HCT116 (cell line): ENCODE measurements at regions not wholly inside any gene's neighbourhood (a gene's known extent, or its start where the extent isn't known, plus 50 kb on each side); places are given as distances from the start of the nearest gene placed in this dataset.

Experiments
- ATAC-seq: fragments of 200-7000 bp; cut with Tn5 transposase; 2 replicates; pipeline ENCODE4 v1.9.1; 2020; ENCODE audit warnings: mild to moderate bottlenecking, moderate library complexity
- BruUV-seq: library from RNA; stranded (reverse); fragments of 400-500 nt; replicated peaks from 2 replicates; lab custom pipeline; 2021; lab: Mats Ljungman, UMichigan
- CTCF ChIA-PET: fragments of 300-600 bp; sonication (Branson Sonifier 250); formaldehyde crosslinking; loops from one replicate; lab custom pipeline; 2021; ENCODE audit warnings: antibody characterized with exemption; lab: Charles Lee
- POLR2A ChIA-PET: fragments of 300-600, 350-600 bp; sonication (Branson Sonifier 250); formaldehyde crosslinking; loops from one replicate; lab custom pipeline; 2021; ENCODE audit warnings: antibody characterized with exemption; lab: Charles Lee
- RAD21 ChIA-PET, 2 experiments: fragments of 300-600 bp; sonication (Branson Sonifier 250); formaldehyde crosslinking; loops; one replicate each; lab custom pipeline; 2023; ENCODE audit warnings: low total read pairs in 2 of 2; ENCODE audit not compliant: uncharacterized antibody in 2 of 2, unreplicated experiment in 2 of 2, low non-redundant PET in 1 of 2; lab: Charles Lee
- DNase-seq: peaks from one replicate; pipeline ENCODE4 v3.0.0-alpha.2; 2010; ENCODE audit warnings: low read depth, low spot score
- H2AFZ ChIP-seq: fragments of 200-600 bp; shearing (Covaris generic), sonication (generic); 2 replicates; pipeline ENCODE4 v1.6.1; 2017; ENCODE audit warnings: low read depth, mixed run types, mixed read lengths, antibody characterized with exemption, low read length; ENCODE audit not compliant: poor library complexity, severe bottlenecking
- H3K27ac ChIP-seq: 2 replicates; pipeline ENCODE4 v1.5.1; 2012; ENCODE audit warnings: low read depth, low read length
- H3K27me3 ChIP-seq: fragments of 200-600 bp; sonication (generic); 2 replicates; pipeline ENCODE4 v1.6.1; 2016; ENCODE audit warnings: mixed run types, low read length, mixed read lengths; ENCODE audit not compliant: insufficient read depth
- H3K36me3 ChIP-seq, 2 experiments: fragments of 200-500 bp in 1 of 2; fragments of 200-600 bp in 1 of 2; sonication (Bioruptor generic) in 1 of 2; sonication (generic) in 1 of 2; 2 replicates each; pipeline versions ENCODE4 v1.5.1 to v1.6.1; 2014 to 2016; ENCODE audit warnings: low read length in 2 of 2, inconsistent platforms in 1 of 2, mixed read lengths in 1 of 2, mixed run types in 1 of 2; ENCODE audit not compliant: insufficient read depth in 2 of 2, control insufficient read depth in 1 of 2
- H3K4me1 ChIP-seq, 2 experiments: fragments of 200-600 bp in 1 of 2; sonication (generic) in 1 of 2; 2 replicates each; pipeline versions ENCODE4 v1.5.1 to v1.6.1; 2012 to 2017; ENCODE audit warnings: low read length in 2 of 2, inconsistent platforms in 1 of 2, mild to moderate bottlenecking in 1 of 2, mixed read lengths in 1 of 2, mixed run types in 1 of 2, moderate library complexity in 1 of 2; ENCODE audit not compliant: insufficient read depth in 2 of 2, control insufficient read depth in 1 of 2
- H3K4me2 ChIP-seq: fragments of 200-600 bp; sonication (generic); 2 replicates; pipeline ENCODE4 v1.6.1; 2017; ENCODE audit warnings: mixed run types, low read length, mixed read lengths
- H3K4me3 ChIP-seq, 2 experiments: fragments of 200-600 bp in 1 of 2; sonication (generic) in 1 of 2; replicated peaks in 1 of 2; 2 replicates each; pipeline ENCODE4 v1.5.1; 2011 to 2016; ENCODE audit warnings: low read length in 2 of 2, control low read depth in 1 of 2, low read depth in 1 of 2, mild to moderate bottlenecking in 1 of 2, mixed read lengths in 1 of 2, mixed run types in 1 of 2
- H3K79me2 ChIP-seq: fragments of 200-600 bp; sonication (generic); 2 replicates; pipeline ENCODE4 v1.6.1; 2017; ENCODE audit warnings: mild to moderate bottlenecking, mixed run types, low read length, moderate library complexity, mixed read lengths; ENCODE audit not compliant: insufficient read depth
- H3K9ac ChIP-seq: fragments of 200-600 bp; sonication (generic); 2 replicates; pipeline ENCODE4 v1.6.1; 2016; ENCODE audit warnings: low read length, mixed read lengths
- H3K9me2 ChIP-seq: fragments of 200-600 bp; sonication (generic), shearing (Covaris generic); 2 replicates; pipeline ENCODE4 v1.6.1; 2017; ENCODE audit warnings: mixed run types, mild to moderate bottlenecking, moderate library complexity; ENCODE audit not compliant: insufficient read depth
- H3K9me3 ChIP-seq, 2 experiments: fragments of 200-500 bp in 1 of 2; fragments of 200-600 bp in 1 of 2; sonication (Bioruptor generic) in 1 of 2; sonication (generic) in 1 of 2; 2 replicates each; pipeline ENCODE4 v1.6.1; 2014 to 2017; ENCODE audit warnings: low read length in 2 of 2, mixed read lengths in 2 of 2, inconsistent platforms in 1 of 2, low read depth in 1 of 2, mild to moderate bottlenecking in 1 of 2, mixed run types in 1 of 2, moderate library complexity in 1 of 2; ENCODE audit not compliant: control insufficient read depth in 1 of 2, insufficient read depth in 1 of 2
- H4K20me1 ChIP-seq: fragments of 200-600 bp; sonication (generic), shearing (Covaris generic); 2 replicates; pipeline ENCODE4 v1.6.1; 2017; ENCODE audit warnings: mixed run types, mild to moderate bottlenecking, moderate library complexity; ENCODE audit not compliant: insufficient read depth
- CEBPB ChIP-seq: IDR thresholded peaks from 2 replicates; pipeline ENCODE4 v1.6.1; 2012; ENCODE audit warnings: low read depth
- EGR1 ChIP-seq: IDR thresholded peaks from 2 replicates; pipeline ENCODE4 v1.6.1; 2012; ENCODE audit warnings: low read depth
- EZH2 ChIP-seq: fragments of 200-600 bp; sonication (generic); IDR thresholded peaks from 2 replicates; pipeline ENCODE4 v1.6.1; 2017; ENCODE audit warnings: antibody characterized with exemption, mixed run types
- EZH2phosphoT487 ChIP-seq: fragments of 200-600 bp; IDR thresholded peaks from 2 replicates; pipeline ENCODE4 v1.6.1; 2018; ENCODE audit warnings: antibody characterized with exemption, borderline replicate concordance
- JUND ChIP-seq: IDR thresholded peaks from 2 replicates; pipeline ENCODE4 v1.6.1; 2012
- POLR2AphosphoS5 ChIP-seq: IDR thresholded peaks from 2 replicates; pipeline ENCODE4 v1.6.1; 2011; ENCODE audit warnings: mild to moderate bottlenecking, low read depth, low read length, moderate library complexity
- SIN3A ChIP-seq: IDR thresholded peaks from 2 replicates; pipeline ENCODE4 v1.6.1; 2012; ENCODE audit warnings: low read depth
- SP1 ChIP-seq: IDR thresholded peaks from 2 replicates; pipeline ENCODE4 v1.6.1; 2012; ENCODE audit warnings: low read depth
- SRF ChIP-seq: IDR thresholded peaks from 2 replicates; pipeline ENCODE4 v1.6.1; 2012; ENCODE audit warnings: low read depth
- TCF7L2 ChIP-seq: IDR thresholded peaks from 2 replicates; pipeline ENCODE4 v1.7.0; 2011; ENCODE audit warnings: borderline replicate concordance, inconsistent platforms; ENCODE audit not compliant: insufficient read depth, insufficient read length; ENCODE audit errors: extremely low read depth
- YY1 ChIP-seq: IDR thresholded peaks from 2 replicates; pipeline ENCODE4 v1.6.1; 2011; ENCODE audit warnings: low read length, low read depth, moderate library complexity, mild to moderate bottlenecking; ENCODE audit not compliant: insufficient replicate concordance; ENCODE audit errors: extremely low read depth
- ZFX ChIP-seq: fragments of 450-650 bp; IDR thresholded peaks from 2 replicates; pipeline ENCODE4 v1.6.1; 2017
- ZNF274 ChIP-seq: fragments of 200-500 bp; sonication (Bioruptor generic); IDR thresholded peaks from 2 replicates; pipeline ENCODE4 v1.6.1; 2014; ENCODE audit warnings: mild to moderate bottlenecking, low read depth, low read length, inconsistent platforms
- intact Hi-C: fragments of 100-400 bp; cut with micrococcal nuclease; formaldehyde crosslinking; loops from 2 replicates; pipeline ENCODE4 v1.10.0; 2022
- TF ChIP-seq, protein P1 (sequence below): IDR thresholded peaks from 2 replicates; pipeline ENCODE4 v1.6.1; 2012
- TF ChIP-seq, protein P2 (sequence below): IDR thresholded peaks from 2 replicates; pipeline ENCODE4 v1.6.1; 2011; ENCODE audit warnings: mild to moderate bottlenecking, low read length, moderate library complexity; ENCODE audit not compliant: insufficient replicate concordance; ENCODE audit errors: extremely low read depth
- TF ChIP-seq, protein P3 (sequence below), 3 experiments: fragments of 200-600 bp in 1 of 3; sonication (generic) in 1 of 3; IDR thresholded peaks in 2 of 3; conservative IDR thresholded peaks in 1 of 3; 2 replicates each; pipeline ENCODE4 v1.5.1; 2012 to 2017; ENCODE audit warnings: low read depth in 2 of 3, low read length in 2 of 3, antibody characterized with exemption in 1 of 3, borderline replicate concordance in 1 of 3, control low read depth in 1 of 3, mild to moderate bottlenecking in 1 of 3, mixed read lengths in 1 of 3, mixed run types in 1 of 3, moderate library complexity in 1 of 3; ENCODE audit not compliant: insufficient read depth in 1 of 3
- TF ChIP-seq, protein P4 (sequence below): IDR thresholded peaks from 2 replicates; pipeline ENCODE4 v1.6.1; 2012; ENCODE audit warnings: low read depth
- TF ChIP-seq, protein P5 (sequence below): IDR thresholded peaks from 2 replicates; pipeline ENCODE4 v1.6.1; 2012

DNA sequence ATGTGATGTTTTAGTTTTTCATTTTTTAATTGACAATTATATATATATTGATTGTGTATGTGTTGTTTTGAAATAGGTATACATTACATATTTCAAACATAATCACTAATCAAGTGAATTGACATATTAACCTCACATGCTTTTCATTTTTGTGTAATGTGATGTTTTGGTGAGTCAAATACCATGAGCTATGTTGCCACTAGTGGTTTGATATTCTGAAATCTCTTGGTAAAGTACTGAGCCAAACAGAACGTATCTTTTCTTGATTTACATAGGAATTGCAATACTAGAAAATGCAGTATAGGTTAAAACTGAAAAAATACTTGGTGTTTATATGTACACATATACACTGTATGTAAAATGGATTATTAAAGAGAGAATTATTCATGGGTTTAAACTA, 65.2 kb upstream of the SIAH1 start:
- no peak for TF ChIP-seq ZFX
- no peak for TF ChIP-seq ZNF274
- no peak for TF ChIP-seq POLR2AphosphoS5
- TF ChIP-seq, protein P1, sequence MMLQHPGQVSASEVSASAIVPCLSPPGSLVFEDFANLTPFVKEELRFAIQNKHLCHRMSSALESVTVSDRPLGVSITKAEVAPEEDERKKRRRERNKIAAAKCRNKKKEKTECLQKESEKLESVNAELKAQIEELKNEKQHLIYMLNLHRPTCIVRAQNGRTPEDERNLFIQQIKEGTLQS, result no peak
- no peak for TF ChIP-seq SRF
- TF ChIP-seq EZH2, result no peak
- TF ChIP-seq, protein P2, sequence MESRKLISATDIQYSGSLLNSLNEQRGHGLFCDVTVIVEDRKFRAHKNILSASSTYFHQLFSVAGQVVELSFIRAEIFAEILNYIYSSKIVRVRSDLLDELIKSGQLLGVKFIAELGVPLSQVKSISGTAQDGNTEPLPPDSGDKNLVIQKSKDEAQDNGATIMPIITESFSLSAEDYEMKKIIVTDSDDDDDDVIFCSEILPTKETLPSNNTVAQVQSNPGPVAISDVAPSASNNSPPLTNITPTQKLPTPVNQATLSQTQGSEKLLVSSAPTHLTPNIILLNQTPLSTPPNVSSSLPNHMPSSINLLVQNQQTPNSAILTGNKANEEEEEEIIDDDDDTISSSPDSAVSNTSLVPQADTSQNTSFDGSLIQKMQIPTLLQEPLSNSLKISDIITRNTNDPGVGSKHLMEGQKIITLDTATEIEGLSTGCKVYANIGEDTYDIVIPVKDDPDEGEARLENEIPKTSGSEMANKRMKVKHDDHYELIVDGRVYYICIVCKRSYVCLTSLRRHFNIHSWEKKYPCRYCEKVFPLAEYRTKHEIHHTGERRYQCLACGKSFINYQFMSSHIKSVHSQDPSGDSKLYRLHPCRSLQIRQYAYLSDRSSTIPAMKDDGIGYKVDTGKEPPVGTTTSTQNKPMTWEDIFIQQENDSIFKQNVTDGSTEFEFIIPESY, result no peak
- no peak for TF ChIP-seq SIN3A
- TF ChIP-seq SP1, result no peak
- TF ChIP-seq TCF7L2, result no peak
- TF ChIP-seq, protein P3, sequence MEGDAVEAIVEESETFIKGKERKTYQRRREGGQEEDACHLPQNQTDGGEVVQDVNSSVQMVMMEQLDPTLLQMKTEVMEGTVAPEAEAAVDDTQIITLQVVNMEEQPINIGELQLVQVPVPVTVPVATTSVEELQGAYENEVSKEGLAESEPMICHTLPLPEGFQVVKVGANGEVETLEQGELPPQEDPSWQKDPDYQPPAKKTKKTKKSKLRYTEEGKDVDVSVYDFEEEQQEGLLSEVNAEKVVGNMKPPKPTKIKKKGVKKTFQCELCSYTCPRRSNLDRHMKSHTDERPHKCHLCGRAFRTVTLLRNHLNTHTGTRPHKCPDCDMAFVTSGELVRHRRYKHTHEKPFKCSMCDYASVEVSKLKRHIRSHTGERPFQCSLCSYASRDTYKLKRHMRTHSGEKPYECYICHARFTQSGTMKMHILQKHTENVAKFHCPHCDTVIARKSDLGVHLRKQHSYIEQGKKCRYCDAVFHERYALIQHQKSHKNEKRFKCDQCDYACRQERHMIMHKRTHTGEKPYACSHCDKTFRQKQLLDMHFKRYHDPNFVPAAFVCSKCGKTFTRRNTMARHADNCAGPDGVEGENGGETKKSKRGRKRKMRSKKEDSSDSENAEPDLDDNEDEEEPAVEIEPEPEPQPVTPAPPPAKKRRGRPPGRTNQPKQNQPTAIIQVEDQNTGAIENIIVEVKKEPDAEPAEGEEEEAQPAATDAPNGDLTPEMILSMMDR (IDR thresholded peaks at IDR 0.05 in 2 of 3, conservative IDR thresholded peaks at IDR 0.05 in 1 of 3; ENCODE audit: borderline replicate concordance in 1 of 3, insufficient read depth in 1 of 3, low read depth in 2 of 3, low read length in 2 of 3), result no peak
- TF ChIP-seq EGR1, result no peak
- TF ChIP-seq, protein P4, sequence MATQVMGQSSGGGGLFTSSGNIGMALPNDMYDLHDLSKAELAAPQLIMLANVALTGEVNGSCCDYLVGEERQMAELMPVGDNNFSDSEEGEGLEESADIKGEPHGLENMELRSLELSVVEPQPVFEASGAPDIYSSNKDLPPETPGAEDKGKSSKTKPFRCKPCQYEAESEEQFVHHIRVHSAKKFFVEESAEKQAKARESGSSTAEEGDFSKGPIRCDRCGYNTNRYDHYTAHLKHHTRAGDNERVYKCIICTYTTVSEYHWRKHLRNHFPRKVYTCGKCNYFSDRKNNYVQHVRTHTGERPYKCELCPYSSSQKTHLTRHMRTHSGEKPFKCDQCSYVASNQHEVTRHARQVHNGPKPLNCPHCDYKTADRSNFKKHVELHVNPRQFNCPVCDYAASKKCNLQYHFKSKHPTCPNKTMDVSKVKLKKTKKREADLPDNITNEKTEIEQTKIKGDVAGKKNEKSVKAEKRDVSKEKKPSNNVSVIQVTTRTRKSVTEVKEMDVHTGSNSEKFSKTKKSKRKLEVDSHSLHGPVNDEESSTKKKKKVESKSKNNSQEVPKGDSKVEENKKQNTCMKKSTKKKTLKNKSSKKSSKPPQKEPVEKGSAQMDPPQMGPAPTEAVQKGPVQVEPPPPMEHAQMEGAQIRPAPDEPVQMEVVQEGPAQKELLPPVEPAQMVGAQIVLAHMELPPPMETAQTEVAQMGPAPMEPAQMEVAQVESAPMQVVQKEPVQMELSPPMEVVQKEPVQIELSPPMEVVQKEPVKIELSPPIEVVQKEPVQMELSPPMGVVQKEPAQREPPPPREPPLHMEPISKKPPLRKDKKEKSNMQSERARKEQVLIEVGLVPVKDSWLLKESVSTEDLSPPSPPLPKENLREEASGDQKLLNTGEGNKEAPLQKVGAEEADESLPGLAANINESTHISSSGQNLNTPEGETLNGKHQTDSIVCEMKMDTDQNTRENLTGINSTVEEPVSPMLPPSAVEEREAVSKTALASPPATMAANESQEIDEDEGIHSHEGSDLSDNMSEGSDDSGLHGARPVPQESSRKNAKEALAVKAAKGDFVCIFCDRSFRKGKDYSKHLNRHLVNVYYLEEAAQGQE, result no peak
- no peak for TF ChIP-seq YY1
- TF ChIP-seq CEBPB, result no peak
- TF ChIP-seq JUND, result no peak
- no peak for TF ChIP-seq EZH2phosphoT487
- TF ChIP-seq, protein P5, sequence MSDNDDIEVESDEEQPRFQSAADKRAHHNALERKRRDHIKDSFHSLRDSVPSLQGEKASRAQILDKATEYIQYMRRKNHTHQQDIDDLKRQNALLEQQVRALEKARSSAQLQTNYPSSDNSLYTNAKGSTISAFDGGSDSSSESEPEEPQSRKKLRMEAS, result no peak
- no peak for DNase-seq
- RAD21 ChIA-PET, result no interaction called here
- Histone ChIP-seq H3K79me2 (no peaks in the 10 kb centered on the region), H3K36me3 (no peaks in the 10 kb centered on the region), H3K27ac (no peak overlapping the region), H2AFZ (no peak overlapping the region), H3K9me2 (no peaks in the 10 kb centered on the region), H3K9ac (no peak overlapping the region), H3K4me2 (no peak overlapping the region), H3K27me3 (no peaks in the 10 kb centered on the region), H3K9me3 (no peaks in the 10 kb centered on the region), H3K4me3 (no peak overlapping the region), H3K4me1 (peaks cover 0 to under 1% of the 10 kb centered on the region in 2 experiments; a peak in 2 of 4 replicates), H4K20me1 (no peaks in the 10 kb centered on the region)
- CTCF ChIA-PET, result no interaction called here
- BruUV-seq, result no TSS peak
- intact Hi-C loops, result no loop called here
- no peak for ATAC-seq
- POLR2A ChIA-PET, result no interaction called here
